ENCODE measurements at regions not wholly inside any gene's neighbourhood (a gene's known extent, or its start where the extent isn't known, plus 50 kb on each side); places are given as distances from the start of the nearest gene placed in this dataset.

GRCh38 chr10:30116041-30116491 lies 56.7 kb upstream of the JCAD start:
- no peak for DNase-seq (ENCODE audit: low read depth, low spot score)
- RAD21 ChIA-PET (ENCODE audit: unreplicated experiment), result no interaction called here
- BruUV-seq (replicated peaks), result no TSS peak
- no peak overlapping the region for H3K4me2 ChIP-seq (ENCODE audit: control insufficient read depth, insufficient read depth)
- H3K27ac ChIP-seq (ENCODE audit: control insufficient read depth, insufficient read depth), result no peak overlapping the region
- SMC1A ChIA-PET (ENCODE audit: uncharacterized antibody, unreplicated experiment), result interaction anchor here (1.1 kb wide), 1 partner anchor 20 kb away, joined by 3 read pairs; no protein-coding TSS in a partner anchor
- no peak for TF ChIP-seq ZNF207 (IDR thresholded peaks at IDR 0.05; ENCODE audit: borderline replicate concordance)
- 43% methylated on average over 7 of the region's 7 CpGs for WGBS (ENCODE audit: insufficient coverage, insufficient replicate concordance, low lambda C conversion rate, missing lambda C conversion rate)
- no peak overlapping the region for H2AFZ ChIP-seq (ENCODE audit: control insufficient read depth, low read depth, low read length)
- no peak overlapping the region for H3K9ac ChIP-seq (ENCODE audit: control insufficient read depth, insufficient read depth, low read length)
- CTCF ChIA-PET, result no interaction called here
- H3K4me3 ChIP-seq, result no peak overlapping the region
- in situ Hi-C loops (cut with MboI), result no loop called here
- no peak for ATAC-seq
- H4K20me1 ChIP-seq (ENCODE audit: control insufficient read depth, insufficient read depth), result no peaks in the 10 kb centered on the region
- no peaks in the 10 kb centered on the region for H3K36me3 ChIP-seq (ENCODE audit: control insufficient read depth in 2 of 2, insufficient read depth in 2 of 2, low read length in 1 of 2)
- no peaks in the 10 kb centered on the region for H3K79me2 ChIP-seq (ENCODE audit: control insufficient read depth, insufficient read depth, low read length)
- POLR2A ChIA-PET, result interaction anchor here (0.5 kb wide), 1 partner anchor 50 kb away, joined by 3 read pairs; no protein-coding TSS in a partner anchor
- no peaks in the 10 kb centered on the region; a peak in 1 of 4 replicates for H3K27me3 ChIP-seq (replicated peaks in 1 of 2; ENCODE audit: control insufficient read depth in 2 of 2, insufficient read depth in 2 of 2, low read length in 1 of 2)
- no peak for FAIRE-seq
- intact Hi-C loops (cut with micrococcal nuclease; ENCODE audit: unreplicated experiment), result no loop called here
- H3K9me3 ChIP-seq (replicated peaks; ENCODE audit: control insufficient read depth, insufficient read depth, low read length), result no peaks in the 10 kb centered on the region
- H3K4me1 ChIP-seq (ENCODE audit: control insufficient read depth, insufficient read depth, low read length), result no peaks in the 10 kb centered on the region

DNA sequence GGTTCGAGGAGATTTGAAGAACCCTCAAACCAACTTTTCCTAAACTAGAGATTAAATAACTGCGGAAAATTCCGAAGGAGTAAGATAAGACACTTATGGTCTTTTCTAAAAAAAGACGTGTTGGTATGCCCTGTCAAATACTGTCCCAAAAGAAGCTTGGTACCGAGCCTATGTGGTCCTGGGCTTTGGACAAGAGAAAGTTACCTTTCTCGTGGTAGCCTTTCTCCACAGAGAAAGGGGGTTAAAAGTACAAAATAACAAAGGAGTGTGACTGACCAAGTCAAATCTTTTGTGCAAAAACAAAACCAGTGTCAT lies 56.2 kb upstream of the JCAD start:
- FAIRE-seq (no peak), ATAC-seq (no peak), DNase-seq (ENCODE audit: low read depth, low spot score) (no peak)
- Histone ChIP-seq H4K20me1 (ENCODE audit: control insufficient read depth, insufficient read depth) (no peaks in the 10 kb centered on the region), H3K36me3 (ENCODE audit: control insufficient read depth in 2 of 2, insufficient read depth in 2 of 2, low read length in 1 of 2) (no peaks in the 10 kb centered on the region), H3K9ac (ENCODE audit: control insufficient read depth, insufficient read depth, low read length) (no peak overlapping the region), H3K27me3 (replicated peaks in 1 of 2; ENCODE audit: control insufficient read depth in 2 of 2, insufficient read depth in 2 of 2, low read length in 1 of 2) (no peaks in the 10 kb centered on the region; a peak in 1 of 4 replicates), H2AFZ (ENCODE audit: control insufficient read depth, low read depth, low read length) (no peak overlapping the region), H3K4me1 (ENCODE audit: control insufficient read depth, insufficient read depth, low read length) (no peaks in the 10 kb centered on the region), H3K27ac (ENCODE audit: control insufficient read depth, insufficient read depth) (no peak overlapping the region), H3K4me2 (ENCODE audit: control insufficient read depth, insufficient read depth) (no peak overlapping the region), H3K4me3 (no peak overlapping the region), H3K79me2 (ENCODE audit: control insufficient read depth, insufficient read depth, low read length) (no peaks in the 10 kb centered on the region), H3K9me3 (replicated peaks; ENCODE audit: control insufficient read depth, insufficient read depth, low read length) (no peaks in the 10 kb centered on the region)
- in situ Hi-C loops (cut with MboI) (no loop called here), intact Hi-C loops (cut with micrococcal nuclease; ENCODE audit: unreplicated experiment) (no loop called here)
- TF ChIP-seq GATAD2B (conservative IDR thresholded peaks at IDR 0.05; ENCODE audit: low read depth) (no peak), NFIC (IDR thresholded peaks at IDR 0.05; ENCODE audit: low read depth, low read length) (no peak), IKZF1 (conservative IDR thresholded peaks at IDR 0.05) (no peak), RAD51 (IDR thresholded peaks at IDR 0.05) (no peak), PRDM15 (CRISPR knock-in tag; IDR thresholded peaks at IDR 0.05) (no peak), ZNF217 (IDR thresholded peaks at IDR 0.05) (no peak), POLR2AphosphoS2 (IDR thresholded peaks at IDR 0.05; ENCODE audit: low read depth, low read length) (no peak), CBFB (IDR thresholded peaks at IDR 0.05; ENCODE audit: low read depth) (no peak)
- TF ChIP-seq, protein P1, sequence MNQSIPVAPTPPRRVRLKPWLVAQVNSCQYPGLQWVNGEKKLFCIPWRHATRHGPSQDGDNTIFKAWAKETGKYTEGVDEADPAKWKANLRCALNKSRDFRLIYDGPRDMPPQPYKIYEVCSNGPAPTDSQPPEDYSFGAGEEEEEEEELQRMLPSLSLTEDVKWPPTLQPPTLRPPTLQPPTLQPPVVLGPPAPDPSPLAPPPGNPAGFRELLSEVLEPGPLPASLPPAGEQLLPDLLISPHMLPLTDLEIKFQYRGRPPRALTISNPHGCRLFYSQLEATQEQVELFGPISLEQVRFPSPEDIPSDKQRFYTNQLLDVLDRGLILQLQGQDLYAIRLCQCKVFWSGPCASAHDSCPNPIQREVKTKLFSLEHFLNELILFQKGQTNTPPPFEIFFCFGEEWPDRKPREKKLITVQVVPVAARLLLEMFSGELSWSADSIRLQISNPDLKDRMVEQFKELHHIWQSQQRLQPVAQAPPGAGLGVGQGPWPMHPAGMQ (IDR thresholded peaks at IDR 0.05; ENCODE audit: borderline replicate concordance), result no peak
- TF ChIP-seq, protein P2, sequence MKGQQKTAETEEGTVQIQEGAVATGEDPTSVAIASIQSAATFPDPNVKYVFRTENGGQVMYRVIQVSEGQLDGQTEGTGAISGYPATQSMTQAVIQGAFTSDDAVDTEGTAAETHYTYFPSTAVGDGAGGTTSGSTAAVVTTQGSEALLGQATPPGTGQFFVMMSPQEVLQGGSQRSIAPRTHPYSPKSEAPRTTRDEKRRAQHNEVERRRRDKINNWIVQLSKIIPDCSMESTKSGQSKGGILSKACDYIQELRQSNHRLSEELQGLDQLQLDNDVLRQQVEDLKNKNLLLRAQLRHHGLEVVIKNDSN (IDR thresholded peaks at IDR 0.05; ENCODE audit: borderline replicate concordance, extremely low read length, insufficient read depth, low read depth, low read length), result no peak
- SMC1A ChIA-PET (ENCODE audit: uncharacterized antibody, unreplicated experiment), result interaction anchor here (1.1 kb wide), 1 partner anchor 19 kb away, joined by 3 read pairs; no protein-coding TSS in a partner anchor
- WGBS (ENCODE audit: insufficient coverage, insufficient replicate concordance, low lambda C conversion rate, missing lambda C conversion rate), result 37% methylated on average over 6 of the region's 6 CpGs
- RAD21 ChIA-PET (ENCODE audit: unreplicated experiment), result no interaction called here
- CTCF ChIA-PET, result no interaction called here
- POLR2A ChIA-PET, result interaction anchor here (0.5 kb wide), 1 partner anchor 51 kb away, joined by 3 read pairs; no protein-coding TSS in a partner anchor
- no TSS peak for BruUV-seq (replicated peaks)

Measured in GM12878 (cell line).